CD1c-positive myeloid dendritic cell (primary cell): ENCODE measurements at regions not wholly inside any gene's neighbourhood (a gene's known extent, or its start where the extent isn't known, plus 50 kb on each side); places are given as distances from the start of the nearest gene placed in this dataset.
"Not testable (repeated sequence)": the region's sequence is repeated elsewhere in the genome, so short reads cannot be mapped to it uniquely, and the experiment has no call there.

Experiments
- DNase-seq: peaks from one replicate; pipeline ENCODE4 v3.0.0-alpha.2; 2016; ENCODE audit errors: extremely low spot score

DNA sequence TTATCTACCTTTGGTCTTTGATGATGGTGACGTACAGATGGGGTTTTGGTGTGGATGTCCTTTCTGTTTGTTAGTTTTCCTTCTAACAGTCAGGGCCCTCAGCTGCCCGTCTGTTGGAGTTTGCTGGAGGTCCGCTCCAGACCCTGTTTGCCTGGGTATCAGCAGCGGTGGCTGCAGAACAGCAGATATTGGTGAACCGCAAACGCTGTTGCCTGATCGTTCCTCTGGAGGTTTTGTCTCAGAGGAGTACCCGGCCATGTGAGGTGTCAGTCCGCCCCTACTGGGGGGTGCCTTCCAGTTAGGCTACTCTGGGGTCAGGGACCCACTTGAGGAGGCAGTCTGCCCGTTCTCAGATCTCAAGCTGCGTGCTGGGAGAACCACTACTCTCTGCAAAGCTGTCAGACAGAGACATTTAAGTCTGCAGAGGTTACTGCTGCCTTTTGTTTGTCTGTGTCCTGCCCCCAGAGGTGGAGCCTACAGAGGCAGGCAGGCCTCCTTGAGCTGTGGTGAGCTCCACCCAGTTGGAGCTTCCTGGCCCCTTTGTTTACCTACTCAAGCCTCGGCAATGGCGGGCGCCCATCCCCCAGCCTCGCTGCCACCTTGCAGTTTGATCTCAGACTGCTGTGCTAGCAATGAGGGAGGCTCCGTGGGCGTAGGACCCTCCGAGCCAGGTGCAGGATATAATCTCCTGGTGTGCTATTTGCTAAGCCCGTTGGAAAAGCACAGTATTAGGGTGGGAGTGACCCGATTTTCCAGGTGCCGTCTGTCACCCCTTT, 68.5 kb upstream of the ECI2 start:
- not testable (repeated sequence) for DNase-seq

DNA sequence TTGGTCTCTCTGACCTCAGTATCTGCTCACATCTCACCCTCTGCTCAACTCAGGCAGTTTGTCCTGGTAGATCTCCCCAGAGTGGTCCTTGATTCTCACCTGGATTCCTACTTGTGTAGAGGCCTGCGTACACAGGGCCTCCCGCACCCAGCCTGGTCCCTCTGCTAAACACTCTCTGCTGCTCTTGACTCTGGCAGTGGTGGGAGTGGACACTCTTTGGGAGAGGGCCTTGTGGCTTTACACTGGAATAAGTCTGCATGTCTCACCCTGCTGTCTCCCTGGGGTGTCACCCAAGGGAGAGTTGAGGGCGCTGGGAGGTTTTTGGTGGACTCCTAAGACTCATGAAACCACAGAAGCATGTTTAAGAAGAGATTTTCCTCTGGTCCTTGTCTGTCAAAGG, 57.3 kb upstream of the ECI2 start:
- no peak for DNase-seq

DNA sequence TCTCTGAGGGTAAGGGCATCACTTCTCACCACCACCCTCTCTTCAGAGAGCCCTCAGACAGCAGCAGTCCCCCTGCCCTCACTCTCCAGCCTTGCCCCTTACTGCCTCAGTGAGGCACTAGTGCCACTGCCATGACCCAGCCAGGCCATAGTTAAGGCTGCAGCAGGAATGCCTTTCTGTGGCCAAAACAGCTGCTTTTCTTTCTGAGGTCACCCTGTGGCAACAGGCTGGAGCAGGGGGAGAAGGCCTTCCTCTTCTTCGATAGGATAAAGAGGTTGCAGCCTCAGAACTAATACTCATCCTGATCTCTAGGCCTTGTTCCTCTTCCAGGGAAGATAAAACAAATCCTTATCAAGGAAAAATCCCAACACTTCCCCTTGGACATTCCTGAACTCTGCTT, 56.8 kb upstream of the ECI2 start:
- no peak for DNase-seq

DNA sequence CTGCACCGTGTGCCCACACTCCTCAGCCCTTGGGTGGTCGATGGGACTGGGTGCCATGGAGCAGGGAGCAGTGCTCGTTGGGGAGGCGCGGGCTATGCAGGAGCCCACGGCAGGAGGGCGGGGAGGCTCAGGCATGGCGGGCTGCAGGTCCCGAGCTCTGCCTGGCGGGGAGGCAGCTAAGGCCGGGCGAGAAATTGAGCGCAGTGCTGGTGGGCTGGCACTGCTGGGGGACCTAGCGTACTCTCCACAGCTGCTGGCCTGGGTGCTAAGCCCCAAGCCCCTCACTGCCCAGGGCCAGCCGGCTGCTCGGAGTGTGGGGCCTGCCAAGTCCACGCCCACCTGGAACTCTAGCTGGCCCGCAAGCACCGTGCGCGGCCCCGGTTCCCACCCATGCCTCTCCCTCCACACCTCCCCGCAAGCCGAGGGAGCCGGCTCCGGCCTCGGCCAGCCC, 55.9 kb upstream of the ECI2 start:
- no peak for DNase-seq

DNA sequence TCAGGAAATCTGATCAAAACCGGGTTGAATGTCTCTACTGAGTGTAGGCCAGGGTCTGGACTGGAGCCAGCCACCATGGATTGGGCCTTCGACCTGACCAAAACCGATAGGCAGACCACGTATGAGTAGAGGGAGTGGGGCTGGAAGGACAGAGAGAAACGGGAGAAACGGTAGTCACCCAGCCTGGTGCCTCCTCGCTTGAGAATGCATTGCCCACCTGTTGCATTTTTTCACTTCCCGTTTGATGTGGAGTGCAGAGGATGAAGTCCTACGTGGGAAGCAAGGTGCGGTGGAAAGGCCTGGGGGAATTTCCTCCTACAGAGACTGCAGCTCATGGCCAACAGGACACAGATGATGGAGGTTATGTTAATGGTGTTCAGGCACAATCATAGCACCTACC, 53.9 kb upstream of the ECI2 start:
- no peak for DNase-seq

DNA sequence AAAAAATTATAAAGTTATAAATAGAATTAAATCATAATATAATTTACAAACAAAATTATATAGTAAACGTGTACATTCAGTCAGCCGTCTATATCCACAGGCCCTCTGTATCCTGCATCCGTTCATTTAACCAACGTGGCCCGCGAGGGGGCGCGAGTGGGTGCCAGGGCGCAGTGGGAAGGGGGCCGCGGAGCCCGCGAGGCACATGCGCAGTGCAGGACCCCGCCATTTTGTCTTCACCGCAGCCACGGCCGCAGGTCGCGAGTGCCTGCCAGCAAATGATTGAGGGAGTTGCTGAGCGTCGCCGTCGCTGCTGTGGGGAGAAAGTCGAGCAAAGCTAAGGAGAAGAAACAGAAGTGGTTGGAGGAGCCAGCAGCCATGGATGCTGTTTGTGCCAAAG, 53.4 kb upstream of the ECI2 start:
- no peak for DNase-seq

DNA sequence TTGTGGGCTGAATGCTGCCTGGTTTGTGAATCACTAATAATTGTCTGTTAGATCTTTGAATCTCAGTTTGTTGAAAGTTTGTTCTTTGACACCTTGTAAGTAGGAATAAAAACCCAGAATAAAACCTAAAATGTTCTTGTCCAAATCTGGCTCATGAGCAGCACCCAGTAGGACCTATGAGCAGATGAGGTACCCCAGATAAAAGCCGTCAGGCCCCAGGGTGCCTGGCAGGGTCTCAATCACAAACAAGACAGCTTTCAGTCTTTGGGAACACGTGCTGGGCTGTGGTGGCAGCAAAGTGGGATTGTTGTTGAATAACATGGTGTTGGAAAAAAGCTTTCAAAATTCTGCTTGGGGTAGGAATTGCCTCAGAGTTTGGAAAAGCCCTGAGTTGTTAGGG, 52.1 kb upstream of the ECI2 start:
- no peak for DNase-seq

DNA sequence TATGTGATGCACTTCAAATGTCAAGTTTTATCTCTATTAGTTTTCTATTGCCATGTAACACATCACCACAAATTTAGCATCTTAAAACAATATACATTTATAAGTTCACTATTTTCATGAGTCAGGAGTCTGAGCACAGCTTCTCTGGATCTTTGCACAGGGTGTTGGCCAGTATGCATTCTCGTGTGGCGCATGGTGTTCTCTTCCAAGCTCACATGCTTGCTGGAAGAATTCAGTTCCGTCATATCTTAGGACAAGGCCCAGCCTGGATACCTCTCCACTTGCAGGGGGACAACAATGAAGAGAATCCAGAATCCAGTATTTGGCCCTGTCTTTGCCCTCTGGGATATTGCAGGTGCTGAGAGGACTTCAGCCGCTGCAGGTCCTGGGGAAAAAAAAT, 51.0 kb upstream of the ECI2 start:
- no peak for DNase-seq

DNA sequence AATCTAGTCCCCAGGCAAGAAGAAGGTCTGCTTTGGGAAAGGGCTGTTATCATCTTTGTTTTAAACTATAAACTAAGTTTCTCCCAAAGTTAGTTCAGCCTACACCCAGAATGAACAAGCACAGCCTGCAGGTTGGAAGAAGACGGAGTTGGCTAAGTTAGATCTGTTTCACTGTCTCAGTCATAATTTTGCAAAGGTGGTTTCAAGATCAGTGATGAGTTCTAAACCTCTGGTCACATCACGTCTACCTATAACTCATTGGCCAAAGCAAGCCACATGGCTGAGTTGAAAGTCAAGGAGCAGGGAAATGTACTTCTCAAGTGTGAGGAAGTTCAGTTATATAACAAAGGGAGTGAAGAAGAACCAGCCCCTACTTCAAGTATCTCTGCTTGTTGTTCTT, 50.5 kb upstream of the ECI2 start:
- DNase-seq = no peak

GRCh38 chr6:4185419-4185818, 50.0 kb upstream of the ECI2 start:
- DNase-seq = no peak
